ENCODE measurements at regions not wholly inside any gene's neighbourhood (a gene's known extent, or its start where the extent isn't known, plus 50 kb on each side); places are given as distances from the start of the nearest gene placed in this dataset.

GRCh38 chr10:44287408-44287807 is 97.5 kb downstream of the CXCL12 start:
- TF ChIP-seq ZFX (IDR thresholded peaks at IDR 0.05) = no peak
- TF ChIP-seq CTCF (conservative IDR thresholded peaks at IDR 0.05) = no peak
